AG20443 (cell line): ENCODE measurements at regions not wholly inside any gene's neighbourhood (a gene's known extent, or its start where the extent isn't known, plus 50 kb on each side); places are given as distances from the start of the nearest gene placed in this dataset.

ENCODE experiments used
- DNase-seq: peaks from one replicate; pipeline ENCODE4 v3.0.0; 2012; ENCODE audit warnings: low spot score, mixed read lengths

DNA sequence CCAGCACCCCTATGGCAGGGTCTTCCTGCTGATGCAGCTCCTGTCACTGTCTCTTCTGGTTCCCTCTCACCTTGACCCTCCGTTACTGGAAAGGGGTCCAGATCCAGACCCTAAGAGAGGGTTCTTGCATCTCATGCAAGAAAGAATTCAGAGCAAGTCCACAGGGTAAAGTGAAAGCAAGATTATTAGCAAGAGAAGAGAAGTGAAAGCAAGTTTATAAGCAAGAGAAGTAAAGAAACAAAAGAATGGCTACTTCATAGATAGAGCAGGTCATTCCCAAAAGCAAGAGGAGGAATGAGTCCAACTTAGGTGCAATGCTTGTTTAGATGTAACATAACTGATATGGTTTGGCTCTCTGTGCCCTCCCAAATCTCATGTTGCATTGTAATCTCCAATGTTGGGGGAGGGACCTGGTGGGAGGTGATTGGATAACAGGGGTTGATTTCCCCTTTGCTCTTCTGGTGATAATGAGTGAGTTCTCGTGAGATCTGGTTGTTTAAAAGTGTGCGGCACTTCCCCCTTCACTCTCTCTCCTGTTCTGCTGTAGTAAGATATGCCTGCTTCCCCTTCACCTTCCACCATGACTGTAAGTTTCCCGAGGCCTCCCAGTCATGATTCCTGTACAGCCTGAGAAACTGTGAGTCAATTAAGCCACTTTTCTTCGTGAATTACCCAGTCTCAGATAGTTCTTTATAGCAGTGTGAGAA, 183.3 kb downstream of the MED10 start:
- no peak for DNase-seq

DNA sequence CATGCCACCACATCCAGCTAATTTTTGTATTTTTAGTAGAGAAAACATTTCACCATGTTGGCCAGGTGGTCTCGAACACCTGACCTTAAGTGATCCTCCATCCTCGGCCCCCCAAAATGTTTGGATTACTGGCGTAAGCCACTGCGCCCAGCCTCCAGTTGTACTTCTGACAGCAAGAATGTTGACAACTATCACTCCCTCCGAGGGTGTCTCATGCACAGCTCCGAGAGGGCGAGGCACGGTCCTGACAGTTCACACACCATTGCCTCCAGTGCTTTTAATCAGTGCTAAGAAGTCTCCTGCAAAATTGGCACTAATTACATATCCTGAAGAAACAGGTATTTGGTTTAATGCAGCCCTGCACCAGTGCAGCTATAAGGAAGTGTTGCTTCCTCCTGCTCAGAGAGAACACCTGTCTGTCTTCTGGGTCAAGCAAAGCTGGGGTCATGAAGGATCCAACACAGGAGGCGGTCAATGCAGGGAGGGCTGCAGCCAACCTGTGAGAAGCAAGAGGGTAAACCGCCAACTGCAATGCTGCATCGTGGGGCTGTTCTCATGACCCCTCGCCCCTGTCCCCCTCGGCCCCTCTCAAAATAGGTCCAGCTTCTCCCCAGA, 184.0 kb downstream of the MED10 start:
- DNase-seq, result no peak

DNA sequence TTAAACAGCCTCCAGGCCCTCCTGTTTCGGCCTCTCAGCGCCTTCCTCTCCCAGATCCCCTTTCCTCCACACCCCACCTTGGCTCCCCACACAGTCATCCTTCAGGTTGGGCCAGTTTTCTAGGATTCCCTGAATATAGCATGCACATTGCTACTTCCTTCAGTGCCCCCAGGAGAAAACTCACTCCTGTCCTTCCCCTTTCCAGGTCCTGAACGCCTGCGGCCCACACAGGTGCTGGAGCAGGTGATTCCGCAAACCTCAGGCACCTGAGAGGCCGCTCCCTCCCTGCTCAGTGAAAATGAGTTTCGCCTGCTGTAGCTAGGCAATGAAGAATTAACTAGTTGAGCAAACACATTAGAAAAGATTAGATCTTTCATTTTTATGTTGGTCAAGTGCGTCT, 185.0 kb downstream of the MED10 start:
- no peak for DNase-seq

DNA sequence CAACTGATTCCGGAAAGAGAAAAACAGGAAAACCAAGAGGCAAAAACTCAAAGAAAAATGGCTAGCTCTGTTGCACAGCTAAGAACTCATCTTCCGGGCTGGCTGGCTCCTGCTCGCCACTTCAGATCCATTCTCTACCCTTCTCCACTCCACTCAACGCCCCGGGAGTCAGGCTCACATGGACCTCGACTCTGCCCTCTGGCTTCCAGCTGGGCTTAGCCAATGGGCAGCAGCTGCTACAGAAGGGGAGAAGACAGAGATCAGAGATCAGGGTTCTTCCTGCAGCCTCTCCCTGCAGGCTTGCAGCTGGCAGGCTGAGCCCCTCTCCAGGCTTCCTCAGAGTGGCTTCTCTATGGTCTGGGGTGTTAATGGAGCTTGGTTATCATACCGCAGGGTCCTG, 187.5 kb downstream of the MED10 start:
- DNase-seq, result no peak

DNA sequence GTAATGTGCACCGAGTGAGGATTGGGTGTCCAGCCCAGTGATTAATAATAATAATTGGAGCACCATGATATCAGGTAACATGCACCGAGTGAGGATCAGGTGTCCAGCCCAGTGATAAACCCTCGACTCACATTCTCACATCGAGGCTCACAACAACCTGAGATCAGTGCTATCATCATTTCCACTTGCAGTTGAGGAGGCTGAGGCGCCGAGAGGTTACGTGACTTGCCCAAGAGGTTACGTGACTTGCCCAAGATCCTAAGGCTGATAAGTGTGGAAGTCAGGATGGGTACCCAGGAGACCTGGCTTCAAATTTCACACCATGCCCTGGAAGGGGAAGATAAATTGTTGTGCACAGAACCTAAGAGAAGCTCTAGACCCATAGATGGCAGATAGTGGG, 189.4 kb downstream of the MED10 start:
- DNase-seq, result no peak

DNA sequence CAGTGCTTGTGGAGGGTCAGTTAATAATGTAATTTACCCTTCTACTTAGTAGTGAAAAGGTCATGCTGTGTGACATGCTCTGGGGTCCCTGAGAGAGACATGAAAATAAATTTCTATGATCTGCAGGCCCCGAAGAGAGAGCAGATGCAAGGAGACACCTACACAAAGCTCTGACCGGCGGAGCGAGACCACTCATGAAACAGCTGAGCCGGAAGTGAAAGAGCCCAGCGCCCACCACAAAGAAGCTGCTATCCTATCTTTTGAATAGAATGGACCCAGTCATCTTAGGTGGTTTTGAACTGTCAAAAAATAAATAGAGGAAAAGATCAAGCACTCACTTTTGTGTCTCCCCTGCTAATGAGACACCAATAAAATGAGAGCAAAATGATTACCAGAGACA, 190.0 kb downstream of the MED10 start:
- no peak for DNase-seq

DNA sequence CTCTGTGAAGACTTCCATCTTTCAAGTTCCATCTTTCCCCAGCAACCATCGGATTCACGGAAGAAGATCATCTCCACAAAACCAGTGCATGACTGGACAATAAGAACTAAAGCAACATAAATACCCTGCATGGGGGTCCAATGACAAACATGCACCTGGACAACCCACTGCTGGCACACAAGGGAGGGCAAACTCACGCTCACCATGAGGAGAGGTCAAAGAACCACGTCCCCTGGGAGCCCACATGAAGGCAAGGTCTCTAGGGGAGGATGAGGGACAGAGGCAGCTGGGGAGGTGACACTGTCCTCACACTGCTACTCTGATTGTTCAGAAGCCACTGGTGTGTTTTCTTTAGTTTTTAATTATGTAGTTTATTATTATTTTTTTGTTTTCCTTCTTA, 190.8 kb downstream of the MED10 start:
- no peak for DNase-seq

DNA sequence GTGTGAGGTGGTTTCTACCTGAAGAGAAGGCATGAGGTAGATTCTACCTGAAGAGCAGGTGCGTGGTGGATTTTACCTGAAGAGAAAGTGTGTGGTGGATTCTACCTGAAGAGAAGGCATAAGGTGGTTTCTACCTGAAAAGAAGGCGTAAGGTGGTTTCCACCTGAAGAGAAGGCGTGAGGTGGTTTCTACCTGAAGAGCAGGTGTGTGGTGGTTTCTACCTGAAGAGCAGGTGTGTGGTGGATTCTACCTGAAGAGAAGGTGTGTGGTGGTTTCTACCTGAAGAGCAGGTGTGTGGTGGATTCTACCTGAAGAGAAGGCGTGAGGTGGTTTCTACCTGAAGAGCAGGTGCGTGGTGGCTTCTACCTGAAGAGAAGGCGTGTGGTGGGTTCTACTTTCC, 192.8 kb downstream of the MED10 start:
- DNase-seq, result no peak

DNA sequence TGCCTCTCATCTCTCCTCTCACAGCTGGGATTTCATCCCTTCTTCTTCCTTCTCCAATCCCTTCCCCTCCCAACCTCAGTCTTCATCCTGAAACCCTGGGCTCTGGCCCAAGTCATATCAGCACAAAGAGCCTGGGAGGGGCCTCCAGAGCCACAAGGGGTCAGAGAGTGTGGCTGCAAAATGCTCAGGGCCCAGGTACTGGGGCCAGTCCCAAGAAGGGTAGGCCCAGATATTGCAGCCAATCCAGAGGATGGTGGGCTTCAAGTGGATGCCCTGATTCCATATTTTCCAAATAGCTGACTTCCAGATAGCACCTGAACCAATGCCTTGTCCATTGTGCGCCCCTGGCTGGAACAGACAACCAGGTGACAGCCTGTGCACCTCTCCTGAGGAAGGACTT, 193.9 kb downstream of the MED10 start:
- DNase-seq, result no peak

DNA sequence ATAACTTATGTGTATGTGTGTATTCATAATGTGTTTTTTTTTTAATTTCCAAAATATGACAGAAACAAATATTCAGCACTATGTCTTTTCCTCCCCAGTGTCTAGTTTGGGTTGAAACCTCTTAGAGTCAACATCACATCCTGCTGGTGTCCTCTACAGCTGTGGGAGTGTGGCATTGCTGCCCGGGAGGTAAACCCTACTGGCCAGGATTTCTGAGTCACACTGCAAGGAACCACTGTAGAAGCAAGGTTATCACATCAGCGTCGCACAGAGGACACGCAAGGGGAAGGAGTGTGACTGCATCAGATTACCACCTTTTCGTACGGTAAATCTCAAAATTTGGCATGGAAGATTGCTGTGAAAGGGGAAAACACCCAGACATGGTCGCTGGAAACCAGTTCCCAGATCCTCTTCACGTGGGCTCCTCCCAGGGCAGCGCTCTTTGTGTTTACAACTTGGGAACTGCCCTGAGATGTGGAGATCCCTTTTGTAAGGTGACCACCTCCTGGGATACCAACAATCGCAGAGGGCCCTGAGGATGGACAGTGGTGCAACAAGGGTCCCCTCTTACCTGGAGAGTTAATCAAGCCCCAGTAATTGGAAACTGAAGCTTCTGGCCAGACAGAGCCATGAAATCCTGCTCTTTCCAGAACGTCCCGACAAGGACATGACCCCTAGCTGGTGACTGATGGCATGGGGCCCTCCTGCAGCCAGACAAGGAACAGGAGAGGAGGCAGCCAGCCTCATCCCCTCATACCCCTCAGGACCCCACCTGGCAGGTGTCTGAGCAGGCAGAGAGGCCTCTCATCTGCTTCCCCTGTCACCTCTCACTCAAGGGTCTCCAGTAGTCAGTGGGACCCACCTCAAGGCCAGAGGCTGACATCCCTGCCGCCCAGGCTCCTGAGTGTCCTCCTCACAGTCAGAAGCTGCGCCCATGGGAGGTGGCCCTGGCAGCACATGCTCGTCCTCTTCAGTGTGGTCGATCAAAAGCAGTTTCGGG, 194.7 kb downstream of the MED10 start:
- DNase-seq, result no peak

DNA sequence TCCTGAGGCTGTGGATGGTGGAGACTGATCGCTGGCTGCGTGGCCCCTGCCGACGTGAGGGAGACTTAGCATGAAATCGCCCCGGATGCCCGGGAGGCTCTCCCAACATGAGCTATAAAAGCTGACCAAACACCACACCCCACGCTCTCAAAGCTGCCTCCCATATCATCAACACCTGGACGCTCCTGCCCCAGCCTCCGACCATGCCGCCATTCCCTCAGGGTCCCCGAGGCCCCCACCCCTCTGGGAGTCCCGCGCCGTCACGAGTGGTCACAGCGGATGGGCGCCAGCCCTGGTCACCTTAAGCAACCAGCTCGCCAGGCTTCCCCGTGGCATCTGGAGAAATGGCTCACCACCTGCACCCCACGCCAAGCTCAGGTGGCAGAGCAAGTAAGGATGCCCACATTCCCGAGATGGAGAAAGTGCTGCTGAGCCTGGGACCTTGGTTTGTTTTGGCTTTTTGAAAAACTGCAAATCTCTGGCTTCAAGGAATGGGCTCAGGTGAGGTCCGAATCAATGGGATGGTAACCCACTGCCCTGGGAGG, 196.0 kb downstream of the MED10 start:
- DNase-seq, result no peak

DNA sequence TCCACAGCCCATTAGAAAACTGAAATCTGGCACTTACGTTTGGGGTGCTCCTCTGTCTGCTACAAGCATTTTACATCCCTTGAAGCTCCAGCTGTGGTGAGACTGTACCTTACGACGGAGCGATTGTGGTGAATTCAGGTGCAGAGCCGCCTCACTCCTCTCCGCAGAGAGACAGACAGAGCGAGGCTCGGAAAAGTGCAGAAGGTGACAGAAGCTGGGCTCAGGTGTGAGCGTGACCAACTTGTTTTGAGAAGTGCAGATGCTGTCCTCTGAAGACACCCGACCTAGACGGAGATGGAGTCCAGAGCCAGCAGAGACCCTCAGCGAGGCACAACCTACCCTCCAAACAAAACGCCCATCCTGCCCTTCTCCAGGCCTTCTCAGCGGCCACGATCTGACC, 196.5 kb downstream of the MED10 start:
- no peak for DNase-seq

DNA sequence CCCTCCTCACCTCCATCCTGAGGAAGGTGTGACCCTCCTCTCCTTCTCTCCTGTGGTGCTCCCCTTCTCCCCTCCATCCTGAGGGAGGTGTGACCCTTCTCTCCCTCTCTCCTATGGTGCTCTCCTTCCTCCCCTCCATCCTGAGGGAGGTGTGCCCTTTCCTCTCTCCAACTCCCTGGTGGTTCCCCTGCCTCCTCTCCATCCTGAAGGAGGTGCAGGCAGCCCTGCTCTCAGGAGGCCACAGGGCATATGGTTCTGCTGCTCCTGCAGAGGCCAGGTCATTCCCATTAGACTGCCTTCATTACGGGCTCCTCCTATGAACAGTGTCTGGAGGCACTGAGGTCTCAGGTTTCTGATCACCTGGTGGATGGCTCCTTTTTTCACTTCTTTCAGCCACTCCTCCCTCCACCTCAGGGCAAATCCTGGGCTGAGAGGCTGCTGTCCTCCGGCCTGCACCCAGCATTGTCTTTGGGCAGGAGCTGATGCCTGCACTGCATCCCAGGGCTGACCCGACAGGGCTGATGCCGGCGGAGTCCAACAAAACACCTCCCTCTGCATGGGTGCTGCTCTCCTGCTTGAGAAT, 197.1 kb downstream of the MED10 start:
- no peak for DNase-seq

DNA sequence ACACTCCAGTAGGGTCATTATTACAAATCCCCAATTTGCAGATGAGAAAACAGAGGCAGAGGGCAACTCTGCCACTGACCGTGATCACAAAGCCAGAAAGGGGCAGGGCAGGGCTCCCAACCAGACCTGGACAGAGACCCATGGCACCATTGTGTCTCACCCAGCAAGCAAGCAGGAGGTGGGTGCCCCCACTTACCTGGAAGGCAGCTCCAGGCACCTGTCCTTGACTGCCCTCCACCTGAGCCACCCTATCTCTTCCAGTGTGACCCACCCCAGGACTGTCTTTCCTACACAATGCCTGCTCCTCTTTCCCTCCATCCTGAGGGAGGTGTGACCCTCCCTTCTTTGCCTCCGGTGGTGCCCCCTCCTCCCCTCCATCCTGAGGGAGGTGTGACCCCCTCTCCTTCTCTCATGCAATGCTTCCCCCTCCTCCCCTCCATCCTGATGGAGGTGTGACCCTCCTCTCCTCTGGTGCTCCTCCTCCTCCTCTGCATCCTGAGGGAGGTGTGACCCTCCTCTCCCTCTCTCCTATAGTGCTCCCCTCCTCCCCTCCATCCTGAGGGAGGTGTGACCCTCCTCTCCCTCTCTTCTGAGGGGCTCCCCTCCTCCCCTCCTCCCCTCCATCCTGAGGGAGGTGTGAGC, 198.0 kb downstream of the MED10 start:
- no peak for DNase-seq

DNA sequence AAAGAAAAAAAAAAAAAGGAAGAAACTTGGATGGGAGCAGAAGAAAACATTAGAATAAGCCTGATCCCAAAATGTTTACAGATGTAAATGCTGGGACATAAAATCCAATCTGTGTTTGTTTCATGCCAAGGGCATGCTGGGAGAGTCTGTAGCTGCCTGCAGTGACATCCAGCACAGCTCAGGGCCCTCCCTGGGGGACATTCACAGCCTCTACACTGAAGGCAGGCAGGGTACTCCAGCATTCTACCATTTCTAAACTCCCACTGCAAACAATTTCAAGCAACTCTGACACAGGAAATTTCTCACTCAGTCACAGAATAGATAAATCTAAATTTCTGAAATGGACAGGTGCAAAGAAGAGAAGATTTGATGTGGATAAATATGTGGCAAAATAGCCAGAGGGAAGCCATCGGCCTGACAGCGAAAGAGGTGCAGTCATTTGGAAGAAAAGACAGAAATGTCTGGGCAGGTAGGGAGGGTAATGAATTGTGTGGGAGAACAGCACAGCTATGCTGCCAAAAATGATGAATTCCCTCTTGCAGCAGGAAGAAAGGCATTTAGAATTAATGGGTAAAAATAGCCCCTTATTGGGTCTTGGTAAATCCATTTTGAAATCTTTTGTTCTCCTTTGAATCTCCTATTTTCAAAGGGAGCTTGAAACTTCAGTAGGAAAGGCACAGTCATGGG, 199.4 kb downstream of the MED10 start:
- no peak for DNase-seq

DNA sequence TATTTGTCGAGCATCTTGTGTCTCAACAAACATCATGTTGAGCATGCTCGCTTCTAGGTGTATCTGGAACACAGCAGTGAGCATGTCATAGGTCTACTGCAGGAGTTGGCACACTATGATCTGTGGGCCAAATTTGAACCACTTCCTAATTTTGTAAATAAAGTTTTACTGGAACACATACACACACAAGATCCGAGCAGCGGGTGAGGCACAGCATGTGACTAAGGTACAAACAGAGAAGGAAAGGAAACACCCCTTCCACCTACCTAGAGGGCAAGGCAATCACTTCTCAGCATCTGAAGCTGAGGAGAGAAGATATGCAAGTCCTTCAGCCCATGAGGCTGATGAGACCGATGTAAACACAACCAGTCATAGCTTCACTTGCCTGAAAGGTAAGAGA, 200.4 kb downstream of the MED10 start:
- no peak for DNase-seq

DNA sequence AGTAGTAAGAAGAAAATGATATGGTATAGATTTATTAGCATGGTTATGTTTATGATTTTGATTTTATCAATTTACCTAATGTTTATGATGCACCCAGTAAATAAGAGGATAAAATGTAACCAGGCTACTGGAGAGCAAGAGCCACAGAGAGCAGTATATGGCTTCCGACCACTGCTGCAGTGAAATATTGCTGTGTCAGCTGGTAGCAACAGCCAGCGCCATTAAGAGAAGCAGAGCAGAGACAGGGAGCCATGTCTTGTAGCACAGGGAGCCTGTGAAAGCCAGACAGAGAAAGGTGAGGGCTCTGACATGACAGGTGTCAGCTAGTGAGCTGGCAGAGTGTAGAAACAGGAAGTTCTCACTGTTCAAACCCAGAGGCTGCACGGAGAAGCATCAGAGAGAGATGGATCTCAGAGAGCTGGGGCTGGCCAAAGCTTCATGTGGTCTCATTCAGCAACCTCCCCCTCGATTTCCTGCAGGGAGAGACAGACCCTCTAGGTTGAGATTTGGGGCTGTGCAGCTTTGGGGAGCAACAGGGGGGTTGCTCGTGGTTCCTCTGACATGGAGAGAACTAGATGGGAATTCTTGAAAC, 202.1 kb downstream of the MED10 start:
- no peak for DNase-seq

DNA sequence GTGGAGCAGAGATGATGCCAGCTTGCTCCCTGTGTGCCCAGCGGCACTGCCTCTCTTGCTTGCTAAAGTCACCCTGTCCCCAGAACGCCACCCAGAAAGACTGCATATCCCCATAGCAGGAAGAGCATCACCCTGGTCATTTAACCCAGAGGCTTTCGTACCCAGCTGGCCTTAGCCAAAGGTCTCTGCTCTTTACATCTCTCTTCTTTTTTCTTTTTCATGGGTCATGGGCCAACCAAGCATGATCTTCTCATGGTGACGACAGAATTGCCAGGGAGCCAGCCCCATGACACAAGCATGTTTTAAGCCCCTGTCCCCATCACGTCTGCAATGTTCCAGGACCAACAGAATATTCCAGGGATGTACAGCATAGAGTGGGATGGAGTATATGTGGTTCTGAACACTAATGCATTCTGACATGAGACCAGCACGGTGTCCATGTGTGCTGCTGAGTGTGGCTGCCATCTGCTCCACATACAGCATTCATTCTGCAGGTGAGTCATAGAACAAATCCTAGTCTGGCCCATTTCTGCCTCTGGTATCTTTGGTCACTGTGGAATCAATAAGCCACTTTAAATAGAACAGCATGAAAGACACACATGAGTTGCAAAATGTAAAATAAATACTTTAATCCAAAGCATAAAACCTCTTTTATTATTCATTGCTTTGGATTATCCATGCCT, 203.0 kb downstream of the MED10 start:
- DNase-seq, result no peak

DNA sequence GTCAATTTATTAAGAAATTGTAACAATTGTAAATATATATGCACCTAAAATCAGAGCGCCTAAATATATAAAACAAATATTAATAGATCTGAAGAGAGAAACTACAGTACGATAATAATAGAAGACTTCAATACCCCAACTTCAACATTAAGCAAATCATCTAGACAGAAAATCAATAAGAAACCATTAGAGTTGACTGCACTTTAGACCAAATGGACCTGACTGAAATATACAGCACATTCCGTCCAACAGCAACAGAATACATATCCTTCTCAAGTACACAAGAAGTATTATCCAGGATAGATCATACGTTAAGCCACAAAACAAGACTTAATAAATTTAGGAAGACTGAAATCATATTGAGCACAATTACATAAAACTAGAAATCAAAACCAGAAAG, 208.7 kb downstream of the MED10 start:
- DNase-seq, result no peak

DNA sequence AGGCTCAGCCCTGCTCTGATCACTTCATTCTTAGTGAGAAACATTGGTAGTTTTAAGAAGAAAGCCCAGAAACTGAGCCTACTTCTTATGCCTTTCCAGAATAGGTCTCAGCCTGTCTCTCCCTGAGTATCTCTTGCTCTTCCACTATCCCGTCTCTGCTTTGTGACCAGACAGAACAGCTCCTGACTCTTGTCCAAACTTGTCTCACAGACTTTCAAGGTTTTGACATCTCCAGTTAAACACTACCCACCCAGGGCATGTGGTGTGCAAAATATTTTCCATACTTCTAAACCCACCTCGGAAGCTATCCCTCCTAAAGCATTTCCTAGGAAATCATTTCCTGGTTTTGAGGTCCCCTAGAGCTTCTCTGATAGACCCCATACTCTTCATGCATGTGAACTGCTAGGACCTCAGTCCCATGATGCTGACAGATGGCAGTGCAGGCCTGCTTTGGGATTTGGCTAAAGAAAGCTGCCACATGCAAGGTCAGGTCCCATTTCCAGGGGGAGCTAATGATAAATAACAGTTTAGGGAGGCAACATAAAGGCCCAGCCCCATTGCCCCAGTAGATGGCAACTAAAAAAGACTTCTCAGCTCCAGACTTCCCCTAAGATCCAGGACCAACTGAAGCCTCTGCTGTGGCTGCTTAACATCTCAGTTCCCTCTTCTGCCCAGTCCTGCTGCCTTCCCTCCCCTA, 211.5 kb downstream of the MED10 start:
- no peak for DNase-seq
